WTC11 (cell line): ENCODE measurements at regions not wholly inside any gene's neighbourhood (a gene's known extent, or its start where the extent isn't known, plus 50 kb on each side); places are given as distances from the start of the nearest gene placed in this dataset.

ENCODE experiments used
- ATAC-seq: fragments of 200-7000 bp; cut with Tn5 transposase; 2 replicates; pipeline ENCODE4 v1.10.0; 2021; ENCODE audit warnings: mild to moderate bottlenecking, moderate library complexity
- CTCF ChIA-PET: fragments of 300-600 bp; sonication (Branson Sonifier 250); formaldehyde crosslinking; loops from one replicate; lab custom pipeline; 2021; ENCODE audit warnings: antibody characterized with exemption; lab: Charles Lee
- POLR2A ChIA-PET: fragments of 350-600 bp; sonication (Branson Sonifier 250); formaldehyde crosslinking; loops from one replicate; lab custom pipeline; 2021; ENCODE audit warnings: antibody characterized with exemption; lab: Charles Lee
- DNase-seq: peaks from one replicate; pipeline ENCODE4 v3.0.0; 2021; ENCODE audit warnings: low spot score
- H3K27ac Mint-ChIP-seq: 2 replicates; pipeline ENCODE4 v1.8.0; 2021; ENCODE audit warnings: mixed read lengths
- H3K27me3 Mint-ChIP-seq: 2 replicates; pipeline ENCODE4 v1.8.0; 2021; ENCODE audit warnings: low read depth, mild to moderate bottlenecking, moderate library complexity, mixed read lengths
- H3K36me3 Mint-ChIP-seq: 2 replicates; pipeline ENCODE4 v1.8.0; 2021; ENCODE audit warnings: mixed read lengths
- H3K4me1 Mint-ChIP-seq: 2 replicates; pipeline ENCODE4 v1.8.0; 2022; ENCODE audit warnings: mixed read lengths
- H3K4me3 Mint-ChIP-seq: 2 replicates; pipeline ENCODE4 v1.8.0; 2021; ENCODE audit warnings: mild to moderate bottlenecking, moderate library complexity, mixed read lengths
- H3K9me3 Mint-ChIP-seq: 2 replicates; pipeline ENCODE4 v1.8.0; 2021; ENCODE audit warnings: mixed read lengths
- ARID4B ChIP-seq: sonication (generic); formaldehyde crosslinking; IDR thresholded peaks from 2 replicates; pipeline ENCODE4 v1.8.0; 2023; ENCODE audit warnings: missing genetic modification reagents, mild to moderate bottlenecking, borderline replicate concordance
- ATF1 ChIP-seq: sonication (generic); formaldehyde crosslinking; IDR thresholded peaks from 2 replicates; pipeline ENCODE4 v1.8.1; 2023; ENCODE audit warnings: mild to moderate bottlenecking, moderate library complexity, missing genetic modification reagents
- CREM ChIP-seq: sonication (generic); formaldehyde crosslinking; IDR thresholded peaks from 2 replicates; pipeline ENCODE4 v1.8.1; 2022; ENCODE audit warnings: mild to moderate bottlenecking, missing genetic modification reagents, moderate library complexity
- E2F1 ChIP-seq: sonication (generic); formaldehyde crosslinking; IDR thresholded peaks from 2 replicates; pipeline ENCODE4 v1.8.0; 2022; ENCODE audit warnings: mild to moderate bottlenecking, missing genetic modification reagents
- FOXP4 ChIP-seq: sonication (generic); formaldehyde crosslinking; IDR thresholded peaks from 2 replicates; pipeline ENCODE4 v1.8.0; 2022; ENCODE audit warnings: mild to moderate bottlenecking, missing genetic modification reagents
- GRHL2 ChIP-seq: fragments of 250-450 bp; sonication (Bioruptor Pico); IDR thresholded peaks from 2 replicates; pipeline ENCODE4 v1.8.0; 2022; ENCODE audit warnings: mild to moderate bottlenecking, moderate library complexity; ENCODE audit not compliant: insufficient replicate concordance, severe bottlenecking
- JAZF1 ChIP-seq: fragments of 250-450 bp; sonication (Bioruptor Pico); IDR thresholded peaks from 2 replicates; pipeline ENCODE4 v1.9.0; 2021; ENCODE audit warnings: moderate library complexity, mild to moderate bottlenecking, inconsistent platforms
- KAT7 ChIP-seq: sonication (generic); formaldehyde crosslinking; IDR thresholded peaks from 2 replicates; pipeline ENCODE4 v1.8.1; 2023; ENCODE audit warnings: missing genetic modification reagents, mild to moderate bottlenecking, borderline replicate concordance
- PRDM15 ChIP-seq: sonication (generic); formaldehyde crosslinking; IDR thresholded peaks from 2 replicates; pipeline ENCODE4 v1.8.0; 2022; ENCODE audit warnings: missing genetic modification reagents
- PRRX2 ChIP-seq: fragments of 250-450 bp; sonication (Bioruptor Pico); IDR thresholded peaks from 2 replicates; pipeline ENCODE4 v1.8.0; 2021; ENCODE audit warnings: mild to moderate bottlenecking
- RELA ChIP-seq: sonication (generic); formaldehyde crosslinking; IDR thresholded peaks from 2 replicates; pipeline ENCODE4 v1.8.1; 2022; ENCODE audit warnings: missing genetic modification reagents, mild to moderate bottlenecking, borderline replicate concordance
- TEAD1 ChIP-seq: sonication (generic); formaldehyde crosslinking; IDR thresholded peaks from 2 replicates; pipeline ENCODE4 v1.8.0; 2022; ENCODE audit warnings: mild to moderate bottlenecking, missing genetic modification reagents
- TP53 ChIP-seq: sonication (generic); formaldehyde crosslinking; IDR thresholded peaks from 2 replicates; pipeline ENCODE4 v1.8.1; 2023; ENCODE audit warnings: mild to moderate bottlenecking, missing genetic modification reagents
- USF2 ChIP-seq: sonication (generic); formaldehyde crosslinking; IDR thresholded peaks from 2 replicates; pipeline ENCODE4 v1.8.1; 2023; ENCODE audit warnings: mild to moderate bottlenecking, missing genetic modification reagents, moderate library complexity
- ZMAT4 ChIP-seq: fragments of 250-450 bp; sonication (Bioruptor Pico); IDR thresholded peaks from 2 replicates; pipeline ENCODE4 v1.9.0; 2021; ENCODE audit warnings: mild to moderate bottlenecking
- ZNF232 ChIP-seq: sonication (generic); formaldehyde crosslinking; IDR thresholded peaks from 2 replicates; pipeline ENCODE4 v1.8.0; 2022; ENCODE audit warnings: mild to moderate bottlenecking, missing genetic modification reagents
- ZNF416 ChIP-seq: fragments of 250-450 bp; sonication (Bioruptor Pico); IDR thresholded peaks from 2 replicates; pipeline ENCODE4 v1.9.0; 2021; ENCODE audit warnings: mild to moderate bottlenecking, inconsistent platforms
- TF ChIP-seq, protein P1 (sequence below): sonication (generic); formaldehyde crosslinking; IDR thresholded peaks from 2 replicates; pipeline ENCODE4 v1.8.0; 2023; ENCODE audit warnings: mild to moderate bottlenecking, missing genetic modification reagents

DNA sequence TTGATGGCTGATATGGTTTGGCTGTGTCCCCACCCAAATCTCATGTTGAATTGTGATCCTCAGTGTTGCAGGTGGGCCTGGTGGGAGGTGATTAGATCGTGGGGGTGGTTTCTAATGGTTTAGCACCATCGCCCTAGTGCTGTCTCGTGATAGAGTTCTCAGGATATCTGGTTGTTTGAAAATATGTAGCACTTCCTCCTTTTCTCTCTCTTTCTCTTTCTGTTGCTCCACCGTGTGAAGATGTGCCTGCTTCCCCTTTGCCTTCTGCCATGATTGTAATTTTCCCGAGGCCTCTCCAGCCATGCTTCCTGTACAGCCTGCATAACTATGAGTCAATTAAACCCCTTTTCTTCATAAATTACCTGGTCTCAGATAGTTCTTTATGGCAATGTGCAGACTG is 111.6 kb downstream of the SREK1 start:
- no peaks in the 10 kb centered on the region; the same call in none of the 2 replicates for H3K36me3 Mint-ChIP-seq
- H3K4me1 Mint-ChIP-seq, result peaks cover 10% of the 10 kb centered on the region
- DNase-seq (no peak), ATAC-seq (no peak)
- no peak overlapping the region for H3K27ac Mint-ChIP-seq
- peaks cover 4% of the 10 kb centered on the region for H3K9me3 Mint-ChIP-seq
- TF ChIP-seq RELA (no peak), TP53 (no peak), JAZF1 (no peak), ARID4B (no peak), ZNF232 (CRISPR knock-in tag) (no peak), TEAD1 (CRISPR knock-in tag) (no peak), KAT7 (CRISPR knock-in tag) (no peak), ZNF416 (no peak), USF2 (CRISPR knock-in tag) (no peak)
- TF ChIP-seq, protein P1, sequence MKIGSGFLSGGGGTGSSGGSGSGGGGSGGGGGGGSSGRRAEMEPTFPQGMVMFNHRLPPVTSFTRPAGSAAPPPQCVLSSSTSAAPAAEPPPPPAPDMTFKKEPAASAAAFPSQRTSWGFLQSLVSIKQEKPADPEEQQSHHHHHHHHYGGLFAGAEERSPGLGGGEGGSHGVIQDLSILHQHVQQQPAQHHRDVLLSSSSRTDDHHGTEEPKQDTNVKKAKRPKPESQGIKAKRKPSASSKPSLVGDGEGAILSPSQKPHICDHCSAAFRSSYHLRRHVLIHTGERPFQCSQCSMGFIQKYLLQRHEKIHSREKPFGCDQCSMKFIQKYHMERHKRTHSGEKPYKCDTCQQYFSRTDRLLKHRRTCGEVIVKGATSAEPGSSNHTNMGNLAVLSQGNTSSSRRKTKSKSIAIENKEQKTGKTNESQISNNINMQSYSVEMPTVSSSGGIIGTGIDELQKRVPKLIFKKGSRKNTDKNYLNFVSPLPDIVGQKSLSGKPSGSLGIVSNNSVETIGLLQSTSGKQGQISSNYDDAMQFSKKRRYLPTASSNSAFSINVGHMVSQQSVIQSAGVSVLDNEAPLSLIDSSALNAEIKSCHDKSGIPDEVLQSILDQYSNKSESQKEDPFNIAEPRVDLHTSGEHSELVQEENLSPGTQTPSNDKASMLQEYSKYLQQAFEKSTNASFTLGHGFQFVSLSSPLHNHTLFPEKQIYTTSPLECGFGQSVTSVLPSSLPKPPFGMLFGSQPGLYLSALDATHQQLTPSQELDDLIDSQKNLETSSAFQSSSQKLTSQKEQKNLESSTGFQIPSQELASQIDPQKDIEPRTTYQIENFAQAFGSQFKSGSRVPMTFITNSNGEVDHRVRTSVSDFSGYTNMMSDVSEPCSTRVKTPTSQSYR (CRISPR knock-in tag), result no peak
- POLR2A ChIA-PET, result no interaction called here
- no peak overlapping the region for H3K4me3 Mint-ChIP-seq
- CTCF ChIA-PET, result no interaction called here
- H3K27me3 Mint-ChIP-seq, result peaks cover 7% of the 10 kb centered on the region

DNA sequence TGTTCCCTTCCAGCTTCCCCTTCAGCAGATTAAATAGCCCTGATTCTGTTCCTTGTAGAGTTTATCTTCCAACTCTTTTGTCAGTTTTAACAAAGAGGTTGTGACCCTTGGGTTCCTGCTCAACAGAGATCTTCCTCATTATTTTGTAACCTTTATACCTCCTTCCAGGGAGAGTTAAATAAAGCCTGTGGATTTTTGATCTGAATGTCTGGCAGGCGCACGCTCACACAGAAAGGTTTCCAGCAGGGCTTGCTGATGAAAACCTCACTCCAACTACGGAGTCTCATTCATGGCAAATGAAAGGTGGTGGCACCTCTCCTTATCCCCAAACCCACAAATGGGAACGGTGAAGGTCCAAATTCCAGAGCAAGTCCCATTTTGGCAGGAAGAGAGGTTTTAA is 129.0 kb downstream of the SREK1 start:
- H3K36me3 Mint-ChIP-seq, result no peaks in the 10 kb centered on the region
- ATAC-seq (no peak), DNase-seq (no peak)
- no peaks in the 10 kb centered on the region; the same call in 1 of the 2 replicates for H3K27me3 Mint-ChIP-seq
- H3K4me1 Mint-ChIP-seq, result no peaks in the 10 kb centered on the region
- no peak overlapping the region for H3K27ac Mint-ChIP-seq
- ChIA-PET CTCF (interaction anchor here (1.5 kb wide), 1 partner anchor 33 kb away, joined by 5 read pairs; no protein-coding TSS in a partner anchor), POLR2A (no interaction called here)
- H3K4me3 Mint-ChIP-seq, result no peak overlapping the region
- no peaks in the 10 kb centered on the region for H3K9me3 Mint-ChIP-seq
- TF ChIP-seq ATF1 (no peak), USF2 (CRISPR knock-in tag) (no peak), CREM (no peak), ZMAT4 (CRISPR knock-in tag) (no peak), GRHL2 (CRISPR knock-in tag) (no peak), E2F1 (no peak), FOXP4 (CRISPR knock-in tag) (no peak), PRDM15 (CRISPR knock-in tag) (no peak), PRRX2 (CRISPR knock-in tag) (no peak), ZNF232 (CRISPR knock-in tag) (no peak)
